HG02840 (cell line): ENCODE measurements at regions not wholly inside any gene's neighbourhood (a gene's known extent, or its start where the extent isn't known, plus 50 kb on each side); places are given as distances from the start of the nearest gene placed in this dataset.

Experiments
- ATAC-seq: cut with Tn5 transposase; IDR thresholded peaks from one replicate; pipeline ENCODE4 v1.9.1; 2021; ENCODE audit warnings: mild to moderate bottlenecking, moderate library complexity, moderate number of reproducible peaks; ENCODE audit not compliant: unreplicated experiment, low FRiP score

GRCh38 chr20:7665376-7665775 is 274.9 kb downstream of the HAO1 start:
- ATAC-seq = no peak

- no peak for ATAC-seq
These were observed 273.1 kb downstream of the HAO1 start for GRCh38 chr20:7667194-7667593.

- no peak for ATAC-seq
These were observed 267.7 kb downstream of the HAO1 start for GRCh38 chr20:7672571-7672970.

GRCh38 chr20:7673841-7674240 is 266.4 kb downstream of the HAO1 start:
- no peak for ATAC-seq

DNA sequence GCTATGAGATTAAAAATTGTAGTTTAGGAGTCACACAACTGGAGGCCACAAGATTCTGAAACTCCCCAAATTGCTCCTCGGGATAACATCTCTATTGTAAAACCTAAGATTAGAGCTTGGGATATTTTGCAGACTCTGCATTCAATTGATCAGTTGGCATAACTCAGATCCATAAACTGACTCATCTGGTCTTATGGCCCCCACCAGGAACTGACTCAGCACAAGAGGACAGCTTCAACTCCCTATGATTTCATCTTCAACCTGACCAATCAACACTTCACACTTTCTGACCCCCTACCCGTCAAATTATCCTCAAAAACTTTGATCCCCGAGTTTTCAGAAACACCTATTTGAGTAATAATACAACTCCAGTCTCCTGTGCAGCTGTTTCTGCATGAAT is 257.3 kb downstream of the HAO1 start:
- ATAC-seq = no peak

GRCh38 chr20:7687065-7687464 is 253.2 kb downstream of the HAO1 start:
- ATAC-seq = no peak

GRCh38 chr20:7689151-7689550 is 251.1 kb downstream of the HAO1 start:
- ATAC-seq = no peak

GRCh38 chr20:7691647-7692269 is 248.5 kb downstream of the HAO1 start:
- ATAC-seq = no peak

GRCh38 chr20:7692478-7692877 is 247.8 kb downstream of the HAO1 start:
- ATAC-seq = no peak

GRCh38 chr20:7693761-7694160 is 246.5 kb downstream of the HAO1 start:
- ATAC-seq = no peak

DNA sequence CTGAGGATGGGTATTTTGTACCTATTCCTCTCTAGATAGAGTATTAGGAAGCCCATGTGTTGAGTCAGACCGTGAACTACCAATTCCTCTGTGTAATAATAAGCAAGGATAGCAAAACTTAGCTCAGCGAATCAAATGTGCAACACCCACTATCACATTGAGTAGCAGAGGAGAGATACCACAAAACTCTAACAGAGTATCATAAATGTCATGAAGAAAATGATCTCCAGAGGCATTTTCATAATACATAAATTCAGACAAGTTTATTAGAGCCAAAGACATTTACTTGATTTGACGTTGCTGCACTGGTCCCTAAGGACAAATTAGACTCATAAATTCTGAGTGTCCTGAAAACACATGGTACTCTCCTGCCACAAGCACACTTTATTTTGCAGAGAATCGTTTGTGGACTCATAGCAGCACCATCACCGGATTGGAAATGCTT is 245.2 kb downstream of the HAO1 start:
- ATAC-seq = no peak

GRCh38 chr20:7695635-7696034 is 244.6 kb downstream of the HAO1 start:
- no peak for ATAC-seq

DNA sequence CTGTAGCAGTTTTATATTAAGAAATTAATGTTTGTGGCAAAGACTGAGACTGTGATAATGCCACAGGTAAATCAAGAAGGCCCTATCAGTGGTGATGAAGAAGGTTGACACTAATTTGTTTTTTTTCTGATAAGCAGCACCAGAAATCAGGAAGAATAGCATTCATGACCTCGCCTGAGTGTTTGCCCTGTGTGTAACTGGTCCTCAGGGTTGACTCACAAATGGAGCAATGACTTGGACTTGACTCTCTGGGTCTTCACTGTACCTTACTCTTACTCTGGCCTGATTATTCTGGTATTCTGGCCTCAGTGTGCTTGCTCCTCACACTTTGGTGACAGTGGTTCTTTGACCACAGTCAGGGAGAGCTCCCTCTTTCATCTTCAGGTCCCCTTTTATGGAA is 243.9 kb downstream of the HAO1 start:
- no peak for ATAC-seq

DNA sequence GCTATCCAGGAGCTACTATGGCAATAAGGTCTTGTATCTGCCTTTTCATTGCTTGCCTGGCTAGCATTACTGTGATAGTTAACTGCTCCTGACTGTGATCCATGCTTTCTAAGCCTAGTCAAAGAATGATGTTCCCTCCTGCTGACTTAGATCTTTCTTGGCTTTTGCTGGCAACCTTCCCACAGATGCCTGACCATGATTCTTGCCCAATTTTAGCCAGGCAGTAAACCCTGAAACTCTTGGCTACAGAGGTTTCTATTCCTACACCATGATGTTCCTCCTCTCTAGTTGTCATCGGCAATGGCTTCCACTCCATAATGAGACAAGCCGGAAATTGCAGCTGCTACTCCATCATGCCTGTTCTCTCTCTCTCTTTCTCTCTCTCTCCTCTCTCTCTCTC is 238.1 kb downstream of the HAO1 start:
- ATAC-seq = no peak

DNA sequence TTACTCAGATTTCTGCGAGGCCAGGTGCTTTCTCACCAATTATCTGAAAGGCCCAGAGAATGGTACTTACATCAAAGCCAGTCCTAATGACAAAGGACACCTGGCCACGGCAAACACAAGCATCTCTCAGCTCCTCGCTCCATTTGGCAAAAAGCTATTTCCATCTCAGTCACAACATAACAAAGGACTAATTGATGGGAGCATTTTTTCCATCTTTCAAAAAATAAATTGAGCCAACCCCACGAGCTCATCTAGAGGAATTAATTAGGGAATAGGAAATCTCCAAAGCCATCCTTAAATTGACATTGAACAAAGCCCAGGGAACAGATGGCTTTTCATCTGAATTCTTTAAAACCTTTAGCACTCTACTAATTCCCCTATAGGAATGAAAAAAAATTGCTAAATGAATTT is 236.7 kb downstream of the HAO1 start:
- ATAC-seq = no peak

DNA sequence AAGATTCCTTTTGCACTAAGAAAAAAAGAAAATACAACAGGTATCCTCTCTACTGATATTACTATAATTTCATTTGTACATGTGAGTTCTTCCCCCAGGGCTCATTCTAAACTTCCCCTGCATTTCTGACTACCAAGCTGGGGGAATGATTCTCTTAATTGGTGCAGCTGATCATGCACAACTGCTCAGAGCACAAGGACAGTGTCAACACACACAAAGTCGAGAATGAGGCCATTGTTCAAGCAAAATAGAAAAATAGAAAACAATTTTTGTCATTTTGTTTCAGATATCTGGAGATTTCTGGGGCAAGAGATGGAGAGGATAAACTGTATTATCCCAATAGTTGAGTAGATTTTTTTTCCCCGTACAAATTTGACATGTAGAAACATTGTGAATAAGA is 236.3 kb downstream of the HAO1 start:
- ATAC-seq = no peak

DNA sequence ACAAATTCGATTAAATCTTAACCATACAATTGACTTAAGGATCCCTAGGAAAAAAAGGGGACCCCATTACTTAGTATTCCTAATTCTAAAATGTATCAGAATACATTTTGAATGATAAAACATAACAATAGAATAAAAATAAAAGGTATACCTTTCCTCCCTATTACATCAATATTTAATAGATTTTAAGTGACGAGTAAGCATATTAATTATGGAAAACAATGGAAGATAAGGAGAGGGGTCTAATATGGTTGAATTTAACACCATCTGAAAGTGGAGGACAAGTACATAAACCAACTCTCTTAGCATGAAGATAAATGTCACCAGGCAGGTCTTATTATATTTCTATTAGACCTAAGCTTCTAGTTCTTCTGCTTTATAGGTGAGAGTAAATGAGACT is 232.1 kb downstream of the HAO1 start:
- ATAC-seq = no peak

DNA sequence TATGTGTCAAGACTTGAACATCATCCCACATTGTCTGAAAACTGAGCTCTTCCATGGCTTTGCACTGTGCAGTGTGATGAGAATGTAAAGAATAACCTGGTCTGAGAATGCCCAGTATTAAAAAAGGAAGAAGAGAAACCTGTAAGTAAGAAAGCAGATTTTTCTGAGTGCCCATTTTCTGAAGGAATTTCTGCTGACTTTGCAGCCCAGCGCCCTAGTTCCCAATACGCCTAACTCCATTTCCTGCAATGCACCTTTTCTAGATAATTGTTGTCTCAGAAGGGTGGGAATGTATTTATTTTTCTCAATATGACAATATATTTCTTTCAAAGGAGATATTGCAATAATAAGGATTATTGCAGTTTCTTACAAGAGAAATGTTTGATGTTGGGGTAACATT is 231.5 kb downstream of the HAO1 start:
- ATAC-seq = no peak

- ATAC-seq = no peak
These were observed 229.8 kb downstream of the HAO1 start for GRCh38 chr20:7710440-7710839.

DNA sequence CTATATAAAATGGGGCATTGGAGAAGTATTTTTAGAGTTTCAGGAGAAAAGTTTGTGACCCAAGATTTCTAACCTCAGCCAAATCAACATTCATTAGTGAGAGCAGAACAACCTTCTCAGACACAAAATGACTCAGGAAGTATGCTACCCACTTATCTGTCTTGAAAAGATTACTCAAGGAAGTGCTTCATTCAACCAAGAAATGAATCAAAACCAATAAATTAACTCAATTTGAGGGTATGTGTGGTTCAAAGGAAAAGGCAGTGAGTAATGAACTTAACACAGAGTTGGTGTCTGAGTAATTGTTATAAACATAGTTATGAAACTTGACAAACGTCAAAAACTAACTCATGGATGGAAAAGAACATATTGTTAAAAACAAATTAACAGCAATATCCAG is 227.6 kb downstream of the HAO1 start:
- no peak for ATAC-seq

DNA sequence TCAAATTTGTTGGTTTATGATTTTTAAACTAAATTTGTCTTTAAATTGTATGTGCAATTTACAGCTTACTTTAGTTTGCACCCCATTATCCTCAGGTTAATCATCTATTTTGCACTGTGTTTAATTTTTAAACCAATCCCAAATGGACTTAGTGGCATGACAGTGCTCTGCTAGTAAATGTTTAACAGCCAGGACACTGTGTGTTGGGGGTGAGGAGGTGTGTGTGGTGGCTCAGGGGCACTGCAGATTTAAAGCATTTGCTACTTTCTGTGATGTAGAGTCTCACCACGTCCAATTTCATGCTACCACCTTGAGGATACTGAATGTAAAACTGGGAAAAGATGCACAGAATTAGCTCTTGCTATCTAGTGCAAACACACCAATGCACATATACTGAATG is 225.7 kb downstream of the HAO1 start:
- no peak for ATAC-seq

- ATAC-seq = no peak
These were observed 223.8 kb downstream of the HAO1 start for GRCh38 chr20:7716286-7716972.
